Endothelial cell (in vitro differentiated cells): ENCODE measurements at regions not wholly inside any gene's neighbourhood (a gene's known extent, or its start where the extent isn't known, plus 50 kb on each side); places are given as distances from the start of the nearest gene placed in this dataset.

ENCODE experiments used
- DNase-seq: peaks from one replicate; pipeline ENCODE4 v3.0.0; 2021; ENCODE audit warnings: low spot score
- H3K27ac Mint-ChIP-seq: one replicate; pipeline ENCODE4 v1.8.0; 2021; ENCODE audit warnings: mixed read lengths, inconsistent platforms; ENCODE audit not compliant: unreplicated experiment
- H3K27me3 Mint-ChIP-seq: one replicate; pipeline ENCODE4 v1.8.0; 2021; ENCODE audit warnings: mild to moderate bottlenecking, moderate library complexity, mixed read lengths, inconsistent platforms; ENCODE audit not compliant: unreplicated experiment
- H3K36me3 Mint-ChIP-seq: one replicate; pipeline ENCODE4 v1.8.0; 2021; ENCODE audit warnings: mild to moderate bottlenecking, low read depth, mixed read lengths, inconsistent platforms; ENCODE audit not compliant: unreplicated experiment
- H3K4me1 Mint-ChIP-seq: one replicate; pipeline ENCODE4 v1.8.0; 2021; ENCODE audit warnings: mild to moderate bottlenecking, mixed read lengths, inconsistent platforms; ENCODE audit not compliant: unreplicated experiment
- H3K4me3 Mint-ChIP-seq: one replicate; pipeline ENCODE4 v1.8.0; 2021; ENCODE audit warnings: mild to moderate bottlenecking, mixed read lengths, inconsistent platforms; ENCODE audit not compliant: unreplicated experiment
- H3K9me3 Mint-ChIP-seq: one replicate; pipeline ENCODE4 v1.8.0; 2021; ENCODE audit warnings: mixed read lengths, inconsistent platforms; ENCODE audit not compliant: unreplicated experiment
- CTCF ChIP-seq: fragments of 200-600 bp; sonication (generic); IDR thresholded peaks from one replicate; pipeline ENCODE4 v1.5.0; 2021; ENCODE audit warnings: antibody characterized with exemption; ENCODE audit not compliant: unreplicated experiment

DNA sequence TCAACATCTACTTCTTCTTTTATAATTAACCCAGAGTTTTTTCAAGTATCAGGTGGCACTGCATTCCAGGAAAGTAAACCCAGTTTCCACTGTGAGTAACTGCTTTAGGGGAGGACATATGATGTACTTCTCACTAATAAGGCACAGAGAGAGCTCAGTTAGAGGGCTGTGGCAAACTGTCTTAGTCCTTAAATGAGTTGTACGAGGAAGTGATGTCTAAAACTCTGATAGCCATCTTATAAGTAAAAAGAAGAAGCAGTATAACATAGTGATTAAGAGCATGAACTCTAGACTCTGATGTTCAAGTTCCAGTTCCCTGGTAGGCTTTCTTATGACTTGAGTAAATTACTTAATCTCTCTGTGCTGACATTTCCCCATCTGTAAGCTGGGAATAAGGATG, 58.7 kb upstream of the PTGS2 start:
- no peaks in the 10 kb centered on the region for H3K27me3 Mint-ChIP-seq
- H3K4me1 Mint-ChIP-seq, result no peaks in the 10 kb centered on the region
- H3K36me3 Mint-ChIP-seq, result no peaks in the 10 kb centered on the region
- no peak for TF ChIP-seq CTCF
- H3K9me3 Mint-ChIP-seq, result no peaks in the 10 kb centered on the region
- H3K4me3 Mint-ChIP-seq, result no peak overlapping the region
- DNase-seq, result no peak
- no peak overlapping the region for H3K27ac Mint-ChIP-seq

- no peak for DNase-seq
- H3K4me1 Mint-ChIP-seq, result no peaks in the 10 kb centered on the region
- H3K27ac Mint-ChIP-seq, result no peak overlapping the region
- TF ChIP-seq CTCF, result no peak
- no peak overlapping the region for H3K4me3 Mint-ChIP-seq
- no peaks in the 10 kb centered on the region for H3K9me3 Mint-ChIP-seq
- H3K27me3 Mint-ChIP-seq, result no peaks in the 10 kb centered on the region
- H3K36me3 Mint-ChIP-seq, result no peaks in the 10 kb centered on the region
Measured at GRCh38 chr1:186736971-186737685, 56.9 kb upstream of the PTGS2 start.

DNA sequence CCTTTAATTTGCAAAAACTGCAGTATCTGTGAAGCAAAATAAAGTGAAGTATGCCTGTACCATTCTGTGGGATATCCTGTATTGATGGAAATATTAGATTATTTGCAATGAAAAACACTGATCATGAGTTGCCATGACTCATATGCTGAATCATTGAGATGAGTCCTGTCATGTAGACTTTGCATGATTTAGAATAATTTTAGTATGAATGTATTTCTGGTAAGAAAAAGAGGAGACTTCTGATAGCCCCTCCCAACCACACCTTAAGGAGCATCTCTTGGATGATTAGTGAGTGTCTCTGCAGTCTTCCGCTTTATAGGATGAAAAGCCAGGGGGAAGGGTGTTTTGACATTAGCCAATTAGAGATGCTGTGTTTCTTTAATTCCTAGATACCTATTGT, 55.2 kb upstream of the PTGS2 start:
- Mint-ChIP-seq H3K4me1 (no peaks in the 10 kb centered on the region), H3K9me3 (no peaks in the 10 kb centered on the region), H3K27me3 (peaks cover 2% of the 10 kb centered on the region), H3K27ac (no peak overlapping the region), H3K36me3 (no peaks in the 10 kb centered on the region), H3K4me3 (no peak overlapping the region)
- no peak for TF ChIP-seq CTCF
- no peak for DNase-seq

GRCh38 chr1:186730951-186731729, 50.9 kb upstream of the PTGS2 start:
- H3K27me3 Mint-ChIP-seq, result peaks cover 2% of the 10 kb centered on the region

More at GRCh38 chr1:186730951-186731729, 50.9 kb upstream of the PTGS2 start:
- H3K27ac Mint-ChIP-seq, result no peak overlapping the region
- no peak for TF ChIP-seq CTCF
- H3K9me3 Mint-ChIP-seq, result no peaks in the 10 kb centered on the region
- no peaks in the 10 kb centered on the region for H3K36me3 Mint-ChIP-seq
- H3K4me1 Mint-ChIP-seq, result no peaks in the 10 kb centered on the region
- H3K4me3 Mint-ChIP-seq, result no peak overlapping the region
- DNase-seq, result no peak
